ELR (cell line): ENCODE measurements at regions not wholly inside any gene's neighbourhood (a gene's known extent, or its start where the extent isn't known, plus 50 kb on each side); places are given as distances from the start of the nearest gene placed in this dataset.

Source experiments
- DNase-seq: peaks from one replicate; pipeline ENCODE4 v3.0.0-alpha.2; 2015; ENCODE audit warnings: low read depth

DNA sequence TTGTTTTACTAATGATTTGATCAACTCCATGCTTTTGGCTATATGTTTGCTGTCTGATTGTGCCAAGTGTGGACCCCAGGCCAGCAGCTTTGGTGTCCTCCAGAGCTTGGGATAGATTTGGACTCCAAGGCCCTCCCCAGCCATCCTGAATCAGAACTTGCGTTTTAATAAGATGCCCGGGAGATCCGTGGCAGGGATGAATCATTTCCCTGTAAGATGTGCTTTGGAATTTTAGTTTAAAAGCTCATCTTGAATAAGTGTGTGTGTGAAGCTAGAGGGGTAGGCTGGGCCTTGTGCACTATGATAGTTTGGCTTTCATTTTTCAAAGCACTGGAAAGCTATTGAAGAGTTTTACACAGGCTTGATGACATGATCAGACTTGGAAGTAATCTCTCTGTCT lies 66.2 kb upstream of the SDK1 start:
- no peak for DNase-seq

DNA sequence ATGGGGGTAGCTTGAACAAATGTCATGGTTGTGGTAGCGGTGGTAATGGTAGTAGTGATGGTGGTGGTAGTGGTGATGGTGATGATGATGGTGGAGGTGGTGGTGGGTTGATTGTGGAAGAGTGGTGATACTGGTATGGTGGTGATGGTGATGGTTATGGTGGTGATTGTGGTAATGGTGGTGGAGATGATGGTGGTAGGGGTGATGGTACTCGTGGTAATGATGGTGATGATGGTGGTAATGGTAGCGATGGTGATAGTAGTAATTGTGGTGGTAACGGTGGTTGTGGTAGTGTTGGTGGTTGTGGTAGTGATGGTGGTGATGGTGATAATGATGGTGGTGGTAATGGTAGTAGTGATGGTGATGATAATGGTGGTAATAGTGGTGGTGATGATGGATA lies 65.7 kb upstream of the SDK1 start:
- DNase-seq: no peak

DNA sequence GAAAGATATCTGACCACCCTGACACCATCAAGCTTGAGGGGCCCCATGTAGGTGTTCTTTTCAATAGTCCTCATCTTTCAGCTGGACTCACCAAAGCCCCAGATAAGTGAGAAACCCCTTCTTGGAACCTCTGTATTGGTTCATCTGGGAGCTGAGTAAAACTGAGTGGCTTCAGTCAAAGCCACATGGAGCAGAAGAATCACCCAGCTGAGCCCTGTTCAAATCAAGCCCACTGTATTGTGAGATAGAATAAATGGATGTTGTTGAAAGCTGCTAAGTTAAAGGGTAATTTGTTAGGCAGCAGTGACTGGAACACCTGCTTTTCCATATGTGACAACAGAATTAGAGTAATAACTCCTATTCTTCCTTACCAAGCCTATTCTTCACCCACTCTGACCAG lies 64.8 kb upstream of the SDK1 start:
- no peak for DNase-seq

DNA sequence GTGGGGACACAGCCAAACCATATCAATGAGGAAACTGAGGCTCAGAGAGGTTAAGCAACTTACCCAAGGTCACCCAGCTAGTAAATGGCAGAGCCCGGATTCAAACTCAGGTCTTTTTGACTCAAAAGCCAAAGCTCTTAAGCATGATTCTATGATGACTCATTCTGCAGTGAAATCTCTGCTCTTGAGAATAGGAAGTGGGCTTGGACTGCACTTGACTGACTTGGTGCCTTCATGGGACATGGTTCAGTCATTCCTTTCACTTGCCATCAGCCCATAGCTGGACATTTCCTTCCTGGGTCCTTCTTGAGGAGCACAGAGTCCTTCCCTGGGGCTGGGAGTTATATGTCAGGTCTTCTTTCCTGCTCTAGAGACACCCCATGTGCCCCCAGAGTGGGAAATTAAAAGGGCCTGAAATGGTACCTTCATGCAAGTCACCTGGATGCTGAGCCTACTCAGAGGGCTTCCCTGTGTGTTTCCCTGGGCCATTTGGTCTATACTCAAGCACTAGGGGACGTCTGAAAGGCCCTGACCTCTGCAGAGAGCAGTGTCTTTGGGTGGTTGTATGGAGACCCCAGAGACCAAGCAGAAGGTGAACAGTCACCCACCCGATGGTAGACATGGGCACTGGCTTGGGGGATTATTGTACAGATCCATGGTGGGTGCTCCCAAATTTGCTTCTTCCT lies 62.4 kb upstream of the SDK1 start:
- DNase-seq: peak; percentile 6

DNA sequence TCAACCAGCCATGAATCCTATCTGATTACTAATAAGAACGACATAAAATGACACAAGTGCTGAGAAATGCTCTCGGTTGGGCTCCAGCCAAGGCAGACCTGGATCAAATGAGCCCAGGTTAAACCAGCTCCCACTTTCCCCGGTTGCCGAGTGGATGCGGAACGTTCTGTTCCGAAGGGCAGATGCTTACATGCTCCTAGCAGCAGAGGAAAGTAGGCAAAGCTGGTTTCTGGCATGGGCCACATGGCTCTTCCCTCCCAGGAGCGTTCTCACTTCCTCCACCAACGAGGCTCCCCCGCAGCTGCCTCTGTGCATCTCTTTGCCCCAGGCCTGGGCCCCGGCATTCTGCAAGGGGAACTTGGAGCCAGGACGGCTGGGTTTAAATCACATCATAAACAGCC lies 61.8 kb upstream of the SDK1 start:
- no peak for DNase-seq

DNA sequence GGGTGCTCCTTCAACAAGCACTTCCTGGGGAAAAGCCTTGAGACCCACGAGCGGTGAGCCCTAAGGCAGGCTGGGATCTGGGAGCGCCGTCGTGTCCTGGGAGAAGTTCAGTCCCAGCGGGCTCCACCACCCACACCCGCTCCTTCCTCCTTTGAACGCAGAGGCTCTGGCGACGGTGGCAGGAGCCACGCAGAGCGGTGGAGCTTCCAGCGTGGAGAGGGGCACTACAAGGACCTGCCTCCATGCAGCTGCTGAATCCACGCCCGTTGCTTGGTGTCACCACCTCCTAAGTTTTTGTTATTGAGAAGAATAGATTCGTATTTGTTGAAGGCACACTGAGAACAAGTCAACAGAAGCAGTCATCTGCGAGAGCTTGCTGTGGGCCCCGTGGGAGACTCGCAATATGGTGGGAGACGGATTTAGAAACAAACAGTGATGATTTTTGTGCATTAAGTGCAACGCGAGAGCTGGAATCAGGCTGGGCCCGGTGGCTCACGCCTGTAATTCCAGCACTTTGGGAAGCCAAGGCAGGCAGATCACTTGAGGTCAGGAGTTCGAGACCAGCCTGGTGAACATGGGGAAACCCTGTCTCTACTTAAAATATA lies 60.1 kb upstream of the SDK1 start:
- no peak for DNase-seq

DNA sequence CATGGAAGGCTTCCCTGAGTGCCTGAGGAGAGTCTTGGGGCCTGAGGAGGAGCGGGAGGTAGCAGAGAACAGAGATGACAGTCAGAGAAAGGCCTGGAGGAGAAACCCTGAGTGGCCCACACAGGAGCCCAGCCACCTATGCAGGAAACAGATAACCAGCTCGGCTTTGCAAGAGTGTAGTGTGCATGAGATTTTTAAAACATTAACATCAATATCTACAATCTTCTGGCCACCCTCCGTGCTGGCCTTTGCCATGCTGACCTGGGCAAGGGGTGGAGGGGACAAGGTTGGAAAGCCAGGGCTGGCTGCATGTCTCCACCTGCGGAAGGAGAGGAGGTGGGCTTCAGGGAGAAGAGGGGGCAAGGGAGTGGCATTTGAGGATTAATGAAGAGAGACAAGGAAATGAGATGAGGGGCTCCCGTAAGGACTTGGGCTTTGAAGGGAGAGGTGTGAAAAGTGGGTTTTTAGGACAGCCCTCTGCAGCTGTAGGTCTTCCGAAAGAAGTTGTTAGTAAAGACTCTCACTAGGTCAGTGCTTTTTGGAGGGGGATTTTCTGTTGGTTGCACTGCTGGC lies 59.3 kb upstream of the SDK1 start:
- DNase-seq: no peak

- DNase-seq: no peak
Measured at GRCh38 chr7:3242398-3242972, 58.6 kb upstream of the SDK1 start.

- no peak for DNase-seq
Measured at GRCh38 chr7:3243256-3243655, 57.8 kb upstream of the SDK1 start.

GRCh38 chr7:3243680-3244079 lies 57.4 kb upstream of the SDK1 start:
- no peak for DNase-seq

- peak; percentile 81 for DNase-seq
Measured at GRCh38 chr7:3244241-3244814, 56.7 kb upstream of the SDK1 start.

DNA sequence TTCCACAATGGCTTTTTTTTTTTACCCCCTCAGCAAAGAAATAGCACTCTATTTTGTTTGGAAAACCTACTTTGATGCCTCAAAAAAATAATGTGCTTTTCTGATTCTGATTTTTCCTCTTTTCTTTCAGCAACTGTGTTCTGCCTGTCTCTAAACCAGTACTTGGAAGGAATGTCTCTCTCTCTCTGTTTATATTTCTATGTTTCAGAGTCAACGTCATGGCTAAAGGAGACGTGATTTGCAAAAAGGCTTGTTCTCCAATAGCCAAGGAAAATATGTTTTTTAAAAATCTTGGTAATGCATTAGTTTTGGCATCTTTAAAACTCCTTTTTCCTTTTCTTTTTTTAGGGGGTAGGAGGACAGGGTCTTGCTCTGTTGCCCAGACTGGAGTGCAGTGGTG lies 56.0 kb upstream of the SDK1 start:
- no peak for DNase-seq

DNA sequence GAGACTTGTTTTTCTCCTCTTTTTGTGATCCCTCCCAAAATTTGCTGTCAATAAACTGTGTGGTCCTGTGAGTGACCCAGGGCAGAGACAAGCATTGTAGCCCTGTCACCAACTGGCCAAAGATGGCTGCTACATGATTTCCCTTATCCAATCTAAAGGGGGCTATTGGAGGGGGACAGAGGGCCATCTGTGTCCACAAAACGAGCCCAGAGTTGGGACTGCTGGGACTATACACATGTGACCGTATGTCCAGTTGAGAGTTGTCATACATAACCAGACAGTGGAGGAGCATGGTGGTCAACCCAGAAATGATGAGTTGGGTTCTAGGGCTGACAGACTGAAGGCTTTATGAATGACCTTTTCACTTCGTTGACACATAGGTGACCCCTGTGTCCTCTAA lies 55.3 kb upstream of the SDK1 start:
- no peak for DNase-seq

DNA sequence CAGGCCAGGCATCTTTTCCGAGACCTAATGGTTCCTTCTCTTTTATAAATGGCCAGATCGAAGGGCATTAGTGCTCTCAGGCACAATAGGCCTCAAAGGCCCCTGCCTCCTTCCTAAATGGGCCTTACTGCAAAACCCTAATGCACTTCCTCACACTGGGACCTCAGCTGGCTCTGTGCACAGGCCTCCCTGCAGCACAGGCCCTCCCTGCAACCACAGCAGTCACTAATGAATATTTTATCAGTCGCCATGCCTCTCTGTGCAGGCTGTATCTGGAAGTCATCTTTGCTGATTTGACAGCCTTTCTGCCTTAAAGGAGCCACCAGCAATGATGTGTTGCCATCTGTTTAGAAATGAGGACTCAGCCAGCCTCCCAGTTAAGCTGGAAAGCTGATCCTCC lies 54.9 kb upstream of the SDK1 start:
- DNase-seq: no peak

DNA sequence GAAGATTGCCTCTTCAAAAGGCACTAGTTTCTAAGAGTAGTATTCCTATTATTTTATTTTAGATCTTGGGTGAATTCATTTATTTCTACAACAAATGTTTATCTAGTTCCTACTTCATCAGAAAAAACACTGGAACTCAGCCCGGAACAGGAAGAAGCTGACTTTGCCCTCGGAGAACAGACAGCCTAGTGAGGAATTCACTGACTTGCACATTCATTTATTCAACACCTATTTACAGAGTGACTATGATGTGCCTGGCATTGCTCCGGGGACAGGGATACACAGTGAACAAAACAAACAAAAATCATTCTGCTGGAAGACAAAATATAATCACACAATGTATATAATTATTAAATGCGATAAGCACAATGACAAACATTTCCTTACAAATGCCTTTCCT lies 54.4 kb upstream of the SDK1 start:
- DNase-seq: no peak

DNA sequence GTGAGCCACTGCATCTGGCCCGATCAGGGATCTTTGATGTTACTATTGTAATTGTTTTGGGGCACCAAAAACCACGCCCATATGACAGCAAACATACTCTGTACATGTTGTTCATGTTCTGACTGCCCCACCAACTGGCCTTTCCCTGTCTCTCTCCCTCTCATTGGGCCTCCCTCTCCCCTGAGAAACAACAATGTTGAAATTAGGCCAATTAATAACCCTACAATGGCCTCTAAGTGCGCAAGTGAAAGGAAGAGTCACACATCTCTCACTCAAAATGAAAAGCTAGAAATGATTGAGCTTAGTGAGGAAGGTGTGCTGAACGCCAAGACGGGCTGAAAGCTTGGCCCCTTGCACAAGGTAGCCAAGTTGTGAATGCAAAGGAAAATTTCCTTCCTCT lies 50.3 kb upstream of the SDK1 start:
- DNase-seq: no peak
